NCI-H1436 treated with DMSO at 0.1 percent for 48 hours (cell line): ENCODE measurements at regions not wholly inside any gene's neighbourhood (a gene's known extent, or its start where the extent isn't known, plus 50 kb on each side); places are given as distances from the start of the nearest gene placed in this dataset.
A peak's percentile ranks its signal among the peaks of the same experiment; 100 is the strongest.

Experiments
- DNase-seq: peaks from one replicate; lab custom pipeline; 2025; lab: John Stamatoyannopoulos, UW

GRCh38 chr2:61722318-61722717 is 131.5 kb downstream of the FAM161A start:
- no peak for DNase-seq

GRCh38 chr2:61721382-61721781 is 132.5 kb downstream of the FAM161A start:
- no peak for DNase-seq

GRCh38 chr2:61720911-61721310 is 132.9 kb downstream of the FAM161A start:
- no peak for DNase-seq

- DNase-seq, result no peak
Measured at GRCh38 chr2:61718965-61719364, 134.9 kb downstream of the FAM161A start.

GRCh38 chr2:61715506-61715905 is 138.4 kb downstream of the FAM161A start:
- DNase-seq, result no peak

GRCh38 chr2:61714210-61714609 is 139.7 kb downstream of the FAM161A start:
- DNase-seq, result no peak

- no peak for DNase-seq
Measured at GRCh38 chr2:61713457-61713856, 140.4 kb downstream of the FAM161A start.

- DNase-seq, result no peak
Measured at GRCh38 chr2:61712060-61712459, 141.8 kb downstream of the FAM161A start.

- DNase-seq, result no peak
Measured at GRCh38 chr2:61710711-61711110, 143.1 kb downstream of the FAM161A start.

- peak; percentile 65 for DNase-seq
Measured at GRCh38 chr2:61707984-61708852, 145.6 kb downstream of the FAM161A start.

- DNase-seq, result no peak
Measured at GRCh38 chr2:61705625-61706024, 148.2 kb downstream of the FAM161A start.

- DNase-seq, result no peak
Measured at GRCh38 chr2:61704364-61704763, 149.5 kb downstream of the FAM161A start.

GRCh38 chr2:61702088-61702467 is 151.8 kb downstream of the FAM161A start:
- no peak for DNase-seq

GRCh38 chr2:61700464-61700863 is 153.4 kb downstream of the FAM161A start:
- DNase-seq, result no peak

GRCh38 chr2:61694312-61695274 is 156.4 kb upstream of the XPO1 start:
- DNase-seq, result no peak

- no peak for DNase-seq
Measured at GRCh38 chr2:61693744-61694143, 155.6 kb upstream of the XPO1 start.

GRCh38 chr2:61690078-61690596 is 152.0 kb upstream of the XPO1 start:
- DNase-seq, result no peak

- no peak for DNase-seq
Measured at GRCh38 chr2:61689568-61689967, 151.4 kb upstream of the XPO1 start.

GRCh38 chr2:61688369-61689334 is 150.5 kb upstream of the XPO1 start:
- no peak for DNase-seq

- DNase-seq, result no peak
Measured at GRCh38 chr2:61679096-61679495, 140.9 kb upstream of the XPO1 start.

- DNase-seq, result no peak
Measured at GRCh38 chr2:61677942-61678341, 139.8 kb upstream of the XPO1 start.
